ENCODE measurements at regions not wholly inside any gene's neighbourhood (a gene's known extent, or its start where the extent isn't known, plus 50 kb on each side); places are given as distances from the start of the nearest gene placed in this dataset.

- TF ChIP-seq CTCF (IDR thresholded peaks at IDR 0.05): no peak
Observed at GRCh38 chr5:63261695-63262094, 683.1 kb downstream of the LRRC70 start.

GRCh38 chr5:63255594-63255993 lies 677.0 kb downstream of the LRRC70 start:
- TF ChIP-seq CTCF (IDR thresholded peaks at IDR 0.05): no peak

GRCh38 chr5:63250939-63251338 lies 672.3 kb downstream of the LRRC70 start:
- no peak for TF ChIP-seq CTCF (IDR thresholded peaks at IDR 0.05)

GRCh38 chr5:63249960-63250359 lies 671.3 kb downstream of the LRRC70 start:
- no peak for TF ChIP-seq CTCF (IDR thresholded peaks at IDR 0.05)

- TF ChIP-seq CTCF (IDR thresholded peaks at IDR 0.05): no peak
Observed at GRCh38 chr5:63247651-63248050, 669.0 kb downstream of the LRRC70 start.

GRCh38 chr5:63245271-63245670 lies 666.7 kb downstream of the LRRC70 start:
- TF ChIP-seq CTCF (IDR thresholded peaks at IDR 0.05): no peak

- TF ChIP-seq CTCF (IDR thresholded peaks at IDR 0.05): no peak
Observed at GRCh38 chr5:63240063-63240755, 661.6 kb downstream of the LRRC70 start.

- no peak for TF ChIP-seq CTCF (IDR thresholded peaks at IDR 0.05)
Observed at GRCh38 chr5:63233911-63234310, 655.3 kb downstream of the LRRC70 start.

All from LNCAP (cell line).